A549 (cell line): ENCODE measurements at regions not wholly inside any gene's neighbourhood (a gene's known extent, or its start where the extent isn't known, plus 50 kb on each side); places are given as distances from the start of the nearest gene placed in this dataset.
"Not testable (repeated sequence)": the region's sequence is repeated elsewhere in the genome, so short reads cannot be mapped to it uniquely, and the experiment has no call there.

Experiments used
- ATAC-seq, 2 experiments: fragments of 200-7000 bp in 1 of 2; fragments of >200 bp in 1 of 2; cut with Nextera tagmentation in 1 of 2; cut with Tn5 transposase in 1 of 2; 3 replicates each; pipeline versions ENCODE4 v1.8.0 to v1.9.1; 2018 to 2020; ENCODE audit warnings: mild to moderate bottlenecking in 1 of 2, moderate library complexity in 1 of 2
- CTCF ChIA-PET: fragments of 300-600 bp; sonication (Branson Sonifier 250); formaldehyde crosslinking; extraction: SDS; loops from one replicate; lab custom pipeline; 2021; ENCODE audit warnings: antibody characterized with exemption, inconsistent platforms; lab: Yijun Ruan, JAX
- POLR2A ChIA-PET: fragments of 350-600 bp; formaldehyde crosslinking; extraction: SDS; loops from one replicate; lab custom pipeline; 2021; ENCODE audit warnings: antibody characterized with exemption, inconsistent platforms; lab: Yijun Ruan, JAX
- DNase-seq, 2 experiments: peaks; one replicate each; pipeline versions ENCODE4 v3.0.0 to v3.0.0-alpha.2; 2011 to 2016; ENCODE audit warnings: low read depth in 1 of 2, low spot score in 1 of 2
- FAIRE-seq: peaks from 2 replicates; lab custom pipeline; 2011; peaks lifted over from hg19 to GRCh38; lab: Jason Lieb, UNC
- H3K27ac ChIP-seq, 2 experiments: fragments of >200 bp; sonication (Bioruptor Twin); formaldehyde crosslinking; 3 replicates each; pipeline ENCODE4 v1.5.1; 2016 to 2017
- H3K4me1 ChIP-seq: fragments of >200 bp; sonication (Bioruptor Twin); formaldehyde crosslinking; 3 replicates; pipeline ENCODE4 v1.6.1; 2016
- H3K4me2 ChIP-seq: fragments of >200 bp; sonication (Bioruptor Twin); formaldehyde crosslinking; 3 replicates; pipeline ENCODE4 v1.6.1; 2016
- H3K4me3 ChIP-seq: fragments of >200 bp; sonication (Bioruptor Twin); formaldehyde crosslinking; 3 replicates; pipeline ENCODE4 v1.5.1; 2016
- H3K9me3 ChIP-seq: fragments of >200 bp; sonication (Bioruptor Twin); formaldehyde crosslinking; 3 replicates; pipeline ENCODE4 v1.6.1; 2016
- ATOH8 ChIP-seq: fragments of 250-450 bp; sonication (Bioruptor Pico); IDR thresholded peaks from 2 replicates; pipeline ENCODE4 v1.5.0; 2020; ENCODE audit warnings: low read depth, mild to moderate bottlenecking, moderate library complexity
- CEBPB ChIP-seq, 2 experiments: fragments of >200 bp in 1 of 2; sonication (Bioruptor Twin) in 1 of 2; formaldehyde crosslinking in 1 of 2; IDR thresholded peaks; 2 replicates each; pipeline ENCODE4 v1.6.1; 2012 to 2016
- EHF ChIP-seq: fragments of 250-450 bp; sonication (Bioruptor Pico); IDR thresholded peaks from 2 replicates; pipeline ENCODE4 v1.5.0; 2020; ENCODE audit warnings: mild to moderate bottlenecking
- ESRRA ChIP-seq: fragments of 150-350 bp; IDR thresholded peaks from 2 replicates; pipeline ENCODE4 v1.6.1; 2014; ENCODE audit warnings: mild to moderate bottlenecking, low read length, borderline replicate concordance
- GATA3 ChIP-seq: IDR thresholded peaks from 2 replicates; pipeline ENCODE4 v1.6.1; 2012; ENCODE audit warnings: borderline replicate concordance
- HES2 ChIP-seq: fragments of >200 bp; sonication (Bioruptor Twin); formaldehyde crosslinking; IDR thresholded peaks from 2 replicates; pipeline ENCODE4 v1.6.1; 2016
- JUN ChIP-seq, 2 experiments: fragments of >200 bp; sonication (Bioruptor Twin); formaldehyde crosslinking; IDR thresholded peaks; 2 replicates in 1 of 2; 3 replicates in 1 of 2; pipeline ENCODE4 v1.6.1; 2016 to 2017
- JUNB ChIP-seq: fragments of >200 bp; sonication (Bioruptor Twin); formaldehyde crosslinking; IDR thresholded peaks from 2 replicates; pipeline ENCODE4 v1.6.1; 2016
- KDM1A ChIP-seq: fragments of 200-600 bp; sonication (generic); IDR thresholded peaks from 2 replicates; pipeline ENCODE4 v1.6.1; 2016; ENCODE audit warnings: low read depth, mild to moderate bottlenecking
- MAZ ChIP-seq: fragments of 150-350 bp; IDR thresholded peaks from 2 replicates; pipeline ENCODE4 v1.6.1; 2014; ENCODE audit warnings: antibody characterized with exemption, low read depth, low read length, borderline replicate concordance
- NPAS2 ChIP-seq: fragments of 250-450 bp; sonication (Bioruptor Pico); IDR thresholded peaks from 2 replicates; pipeline ENCODE4 v1.8.0; 2022; ENCODE audit warnings: mild to moderate bottlenecking, moderate library complexity, borderline replicate concordance
- NR3C1 ChIP-seq: fragments of >200 bp; sonication (Bioruptor Twin); formaldehyde crosslinking; IDR thresholded peaks from 3 replicates; pipeline ENCODE4 v1.6.1; 2017
- PBX3 ChIP-seq: IDR thresholded peaks from 2 replicates; pipeline ENCODE4 v1.6.1; 2012
- RAD21 ChIP-seq, 2 experiments: fragments of >200 bp in 1 of 2; sonication (Bioruptor Twin) in 1 of 2; formaldehyde crosslinking in 1 of 2; IDR thresholded peaks in 1 of 2; conservative IDR thresholded peaks in 1 of 2; 2 replicates in 1 of 2; 3 replicates in 1 of 2; pipeline ENCODE4 v1.6.1; 2012 to 2018; ENCODE audit warnings: inconsistent platforms in 1 of 2
- RCOR1 ChIP-seq: fragments of 150-350 bp; IDR thresholded peaks from 2 replicates; pipeline ENCODE4 v1.6.1; 2014; ENCODE audit warnings: antibody characterized with exemption, low read length, low read depth
- REST ChIP-seq: fragments of 200-600 bp; sonication (generic); IDR thresholded peaks from 2 replicates; pipeline ENCODE4 v1.6.1; 2016; ENCODE audit warnings: antibody characterized with exemption, mild to moderate bottlenecking, moderate library complexity
- ZC3H11A ChIP-seq: fragments of 450-650 bp; IDR thresholded peaks from 2 replicates; pipeline ENCODE4 v1.6.1; 2014; ENCODE audit warnings: antibody characterized with exemption, mild to moderate bottlenecking
- ZSCAN20 ChIP-seq: fragments of 250-450 bp; sonication (Bioruptor Pico); IDR thresholded peaks from 2 replicates; pipeline ENCODE4 v1.8.0; 2022; ENCODE audit warnings: mild to moderate bottlenecking, moderate library complexity
- WGBS: methylation state at CpG from one replicate; pipeline ENCODE4 v1.1.6; 2017; ENCODE audit errors: missing lambda C conversion rate; 5-methylcytosine and 5-hydroxymethylcytosine counted together

- H3K4me3 ChIP-seq, result no peak overlapping the region
- TF ChIP-seq RAD21 (conservative IDR thresholded peaks at IDR 0.05 in 1 of 2, IDR thresholded peaks at IDR 0.05 in 1 of 2), result 0 out of 5 replicates have a peak, but pooled peaks of 1 of the 2 experiments have one; percentile 4
- TF ChIP-seq JUNB, result no peak
- TF ChIP-seq, all 56 proteins: peak for 1
- no peak for FAIRE-seq
- ChIA-PET CTCF (interaction anchor here (0.7 to 2.0 kb wide), 5 partner anchors 46 to 276 kb away, joined by 3 to 10 read pairs (median 5); no protein-coding TSS in a partner anchor), POLR2A (interaction anchor here (0.7 kb wide), 2 partner anchors 19 to 69 kb away, joined by 3 read pairs; no protein-coding TSS in a partner anchor)
- peak; percentile 64 to 90; a peak in 5 of 6 replicates for ATAC-seq
- peak; percentile 10 to 37 for DNase-seq
- Histone ChIP-seq H3K4me1 (peaks cover 15% of the 10 kb centered on the region), H3K9me3 (no peaks in the 10 kb centered on the region), H3K27ac (peak overlapping the region; percentile 33 to 72; a peak in 4 of 6 replicates), H3K4me2 (peak overlapping the region; percentile 30)
- 66% methylated on average over 4 of the region's 4 CpGs for WGBS
These were observed 103.5 kb upstream of the SLC7A14 start for GRCh38 chr3:170689296-170689829.

- CTCF ChIA-PET, H3K4me3 ChIP-seq, POLR2A ChIA-PET, FAIRE-seq, DNase-seq, H3K9me3 ChIP-seq, ATAC-seq, H3K4me2 ChIP-seq: not testable (repeated sequence)
- WGBS, result 10% methylated on average over 4 of the region's 4 CpGs
- H3K4me1 ChIP-seq, result peaks cover 15% of the 10 kb centered on the region
- peak overlapping the region in 1 of 2 experiments; percentile 21; a peak in 1 of 6 replicates for H3K27ac ChIP-seq
These were observed 102.3 kb upstream of the SLC7A14 start for GRCh38 chr3:170688222-170688621.

GRCh38 chr3:170680593-170680992 is 94.7 kb upstream of the SLC7A14 start:
- Histone ChIP-seq H3K9me3 (no peaks in the 10 kb centered on the region), H3K4me1 (no peaks in the 10 kb centered on the region), H3K4me3 (no peak overlapping the region), H3K4me2 (no peak overlapping the region), H3K27ac (no peak overlapping the region)
- ATAC-seq (no peak), DNase-seq (no peak), FAIRE-seq (no peak)
- CTCF ChIA-PET, result interaction anchor here (0.8 kb wide), 1 partner anchor 267 kb away, joined by 3 read pairs; no protein-coding TSS in a partner anchor
- POLR2A ChIA-PET, result no interaction called here
- no peak for TF ChIP-seq MAZ
- TF ChIP-seq JUNB, result no peak
- no peak for TF ChIP-seq PBX3

- ChIA-PET POLR2A (no interaction called here), CTCF (no interaction called here)
- Histone ChIP-seq H3K4me1 (no peaks in the 10 kb centered on the region), H3K4me2 (no peak overlapping the region), H3K27ac (no peak overlapping the region), H3K4me3 (no peak overlapping the region), H3K9me3 (no peaks in the 10 kb centered on the region)
- ATAC-seq (no peak), DNase-seq (no peak), FAIRE-seq (no peak)
- TF ChIP-seq GATA3 (no peak), REST (no peak), ESRRA (no peak), ATOH8 (CRISPR knock-in tag) (no peak), JUN (IDR thresholded peaks at IDR 0.05) (no peak), HES2 (no peak), PBX3 (no peak), NPAS2 (CRISPR knock-in tag) (no peak), KDM1A (no peak), ZC3H11A (no peak), RCOR1 (no peak), NR3C1 (no peak), JUNB (no peak), ZSCAN20 (no peak), EHF (CRISPR knock-in tag) (no peak), CEBPB (IDR thresholded peaks at IDR 0.05) (no peak)
- 65% methylated on average over 3 of the region's 3 CpGs for WGBS
These were observed 93.3 kb upstream of the SLC7A14 start for GRCh38 chr3:170679190-170679589.
